Activated CD4-positive, alpha-beta memory T cell treated with anti-CD3 and anti-CD28 coated beads, Interleukin-2, amount 10 ng/mL, durations not matched to agents 7 days and 5 days (primary cell): ENCODE measurements at regions not wholly inside any gene's neighbourhood (a gene's known extent, or its start where the extent isn't known, plus 50 kb on each side); places are given as distances from the start of the nearest gene placed in this dataset.

Source experiments
- CTCF ChIA-PET: fragments of 350-600 bp; sonication (Branson Sonifier 250); formaldehyde crosslinking; loops from one replicate; lab custom pipeline; 2021; ENCODE audit warnings: antibody characterized with exemption, inconsistent platforms; lab: Charles Lee
- POLR2A ChIA-PET: fragments of 350-600 bp; sonication (Branson Sonifier 250); formaldehyde crosslinking; loops from one replicate; lab custom pipeline; 2021; ENCODE audit warnings: antibody characterized with exemption; lab: Charles Lee
- DNase-seq: peaks from one replicate; pipeline ENCODE4 v3.0.0-alpha.2; 2020
- H3K27ac Mint-ChIP-seq: one replicate; pipeline ENCODE4 v1.8.0; 2021; ENCODE audit warnings: mild to moderate bottlenecking, mixed read lengths
- H3K27me3 Mint-ChIP-seq: one replicate; pipeline ENCODE4 v1.8.0; 2021; ENCODE audit warnings: mixed read lengths
- H3K36me3 Mint-ChIP-seq: one replicate; pipeline ENCODE4 v1.8.0; 2021; ENCODE audit warnings: low read depth, mixed read lengths
- H3K4me1 Mint-ChIP-seq: one replicate; pipeline ENCODE4 v1.8.0; 2021; ENCODE audit warnings: mixed read lengths
- H3K4me3 Mint-ChIP-seq: one replicate; pipeline ENCODE4 v1.8.0; 2021; ENCODE audit warnings: mild to moderate bottlenecking, mixed read lengths
- H3K9me3 Mint-ChIP-seq: one replicate; pipeline ENCODE4 v1.8.0; 2021; ENCODE audit warnings: mixed read lengths

DNA sequence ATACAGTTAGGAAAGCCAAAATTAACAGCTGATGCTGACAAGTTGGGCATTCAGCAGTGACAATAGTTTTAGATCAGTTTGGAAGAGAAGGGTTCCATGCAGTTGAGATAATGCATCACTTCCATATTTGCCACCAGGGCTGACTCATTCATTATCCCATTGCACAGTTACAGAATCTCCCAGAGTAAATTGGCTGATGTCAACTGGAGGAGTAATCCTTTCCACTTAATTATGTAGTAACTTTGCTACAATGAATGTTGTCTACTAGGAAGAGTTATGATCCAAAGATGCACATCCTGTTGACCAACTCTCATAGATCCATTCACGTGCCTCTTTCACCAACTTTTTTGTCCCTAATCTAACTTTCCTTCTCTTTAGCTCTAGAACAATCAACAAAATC is 123.3 kb upstream of the LUZP2 start:
- CTCF ChIA-PET = no interaction called here
- POLR2A ChIA-PET = no interaction called here
- no peaks in the 10 kb centered on the region for H3K4me1 Mint-ChIP-seq
- no peak for DNase-seq
- peaks cover 2% of the 10 kb centered on the region for H3K9me3 Mint-ChIP-seq
- H3K36me3 Mint-ChIP-seq = no peaks in the 10 kb centered on the region
- H3K4me3 Mint-ChIP-seq = no peak overlapping the region
- no peaks in the 10 kb centered on the region for H3K27me3 Mint-ChIP-seq
- H3K27ac Mint-ChIP-seq = no peak overlapping the region

- H3K4me3 Mint-ChIP-seq = no peak overlapping the region
- H3K9me3 Mint-ChIP-seq = peaks cover 6% of the 10 kb centered on the region
- no peaks in the 10 kb centered on the region for H3K27me3 Mint-ChIP-seq
- H3K27ac Mint-ChIP-seq = no peak overlapping the region
- ChIA-PET CTCF (no interaction called here), POLR2A (no interaction called here)
- no peak for DNase-seq
- H3K36me3 Mint-ChIP-seq = no peaks in the 10 kb centered on the region
- H3K4me1 Mint-ChIP-seq = no peaks in the 10 kb centered on the region
Measured at GRCh38 chr11:24375351-24375750, 121.5 kb upstream of the LUZP2 start.

DNA sequence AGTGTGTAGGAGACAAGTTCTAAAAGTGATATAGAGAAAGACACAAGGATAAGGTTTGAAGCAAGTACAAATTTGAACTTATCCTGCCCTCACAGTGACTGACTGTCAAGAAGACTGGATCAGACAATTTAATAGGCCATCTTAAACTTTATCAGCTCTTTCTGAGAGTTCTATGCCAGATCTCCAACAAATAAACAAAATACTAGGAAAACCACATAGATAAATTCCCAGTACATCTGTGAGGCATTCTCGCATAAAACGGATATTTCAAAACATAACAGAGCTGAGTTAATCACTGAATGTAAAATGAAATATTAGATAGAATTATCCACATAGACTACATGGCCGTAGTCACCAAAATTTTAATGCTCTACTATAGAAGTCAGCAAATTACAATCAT is 120.9 kb upstream of the LUZP2 start:
- Mint-ChIP-seq H3K36me3 (no peaks in the 10 kb centered on the region), H3K27me3 (no peaks in the 10 kb centered on the region), H3K4me1 (no peaks in the 10 kb centered on the region), H3K27ac (no peak overlapping the region), H3K4me3 (no peak overlapping the region), H3K9me3 (peaks cover 6% of the 10 kb centered on the region)
- ChIA-PET POLR2A (no interaction called here), CTCF (no interaction called here)
- no peak for DNase-seq

DNA sequence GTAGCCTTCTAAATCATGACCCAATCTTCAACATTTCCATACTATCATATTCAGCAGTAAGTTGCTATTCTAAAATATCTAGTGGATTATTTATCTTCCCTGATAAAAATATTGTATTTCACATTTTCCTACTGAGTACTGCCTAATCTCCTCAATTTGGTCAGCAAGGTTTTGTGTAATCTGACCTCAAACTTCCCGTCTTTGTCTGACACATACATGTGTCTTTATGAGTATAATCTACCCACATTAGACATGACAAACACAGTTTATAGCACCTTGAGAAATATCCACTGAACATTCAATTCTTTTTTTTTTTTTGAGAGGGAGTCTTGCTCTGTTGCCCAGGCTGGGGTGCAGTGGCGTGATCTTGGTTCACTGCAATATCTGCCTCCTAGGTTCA is 113.7 kb upstream of the LUZP2 start:
- DNase-seq = no peak
- Mint-ChIP-seq H3K27ac (no peak overlapping the region), H3K36me3 (no peaks in the 10 kb centered on the region), H3K4me1 (no peaks in the 10 kb centered on the region), H3K9me3 (peaks cover 8% of the 10 kb centered on the region), H3K27me3 (no peaks in the 10 kb centered on the region), H3K4me3 (no peak overlapping the region)
- ChIA-PET CTCF (no interaction called here), POLR2A (no interaction called here)

DNA sequence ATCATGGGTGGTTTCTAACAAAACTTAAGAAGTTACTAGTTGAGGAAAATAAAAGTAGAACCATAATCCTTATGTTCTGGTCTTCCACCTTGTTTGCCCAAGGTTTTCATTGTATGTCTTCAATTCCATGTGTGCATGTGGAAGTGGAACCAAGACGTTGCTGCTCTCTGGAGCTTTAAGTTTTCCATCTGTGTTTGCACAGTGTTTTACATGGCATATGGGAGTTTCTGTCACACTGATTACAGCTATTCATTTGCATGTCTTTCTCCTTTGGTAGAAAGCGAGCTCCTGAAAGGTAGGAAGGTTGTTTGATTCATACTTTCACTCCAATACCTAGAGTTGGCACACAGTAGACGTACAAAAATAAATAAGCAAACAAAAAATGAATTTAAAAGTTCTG is 112.6 kb upstream of the LUZP2 start:
- H3K9me3 Mint-ChIP-seq = peaks cover 8% of the 10 kb centered on the region
- CTCF ChIA-PET = no interaction called here
- no peak overlapping the region for H3K4me3 Mint-ChIP-seq

DNA sequence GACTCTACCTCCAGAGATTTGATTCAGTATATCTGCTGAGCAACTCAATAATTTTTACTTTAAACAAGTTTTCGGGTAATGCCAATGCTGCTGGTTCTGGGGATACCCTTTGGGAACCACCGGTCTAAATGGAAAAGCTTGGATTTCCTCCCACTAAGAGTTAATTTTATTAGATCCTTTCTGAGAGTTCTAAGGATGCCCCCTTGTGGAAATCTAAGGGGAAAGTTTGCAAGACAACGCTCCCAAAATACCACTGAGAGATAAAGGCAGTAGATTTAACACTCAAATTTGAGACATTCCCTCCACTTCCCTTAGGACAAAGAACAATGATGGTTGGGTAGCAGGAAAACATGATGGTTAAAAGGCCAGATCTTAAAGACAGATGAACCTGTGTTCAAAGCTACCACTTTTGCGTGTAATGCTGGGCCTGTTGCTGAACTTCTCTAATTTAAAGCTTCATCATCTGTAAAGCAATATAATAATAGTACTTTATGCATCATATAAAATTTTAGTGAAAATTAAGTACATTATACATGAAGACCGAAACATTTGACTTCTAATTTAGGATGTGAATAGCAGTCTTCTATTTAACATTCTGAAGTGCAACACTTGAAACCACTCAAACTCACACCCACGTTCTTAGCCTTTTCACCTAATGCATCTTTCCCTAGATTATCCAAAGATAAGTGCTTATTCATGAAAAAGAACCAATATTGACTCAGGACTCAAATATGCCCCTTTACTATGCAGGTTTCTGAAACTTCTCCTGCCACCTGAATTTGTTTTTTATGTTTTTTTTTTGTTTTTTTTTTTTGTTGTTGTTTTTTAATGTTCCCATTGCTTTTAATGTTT is 110.1 kb upstream of the LUZP2 start:
- H3K4me1 Mint-ChIP-seq = no peaks in the 10 kb centered on the region
- no peak overlapping the region for H3K4me3 Mint-ChIP-seq
- peaks cover 2% of the 10 kb centered on the region for H3K9me3 Mint-ChIP-seq
- no peaks in the 10 kb centered on the region for H3K36me3 Mint-ChIP-seq
- H3K27ac Mint-ChIP-seq = no peak overlapping the region
- ChIA-PET CTCF (no interaction called here), POLR2A (no interaction called here)
- no peak for DNase-seq
- no peaks in the 10 kb centered on the region for H3K27me3 Mint-ChIP-seq

More for the DNA sequence above, 112.6 kb upstream of the LUZP2 start:
- H3K27ac Mint-ChIP-seq = no peak overlapping the region
- POLR2A ChIA-PET = no interaction called here
- H3K27me3 Mint-ChIP-seq = no peaks in the 10 kb centered on the region
- no peaks in the 10 kb centered on the region for H3K4me1 Mint-ChIP-seq
- no peak for DNase-seq
- no peaks in the 10 kb centered on the region for H3K36me3 Mint-ChIP-seq

- peaks cover 5% of the 10 kb centered on the region for H3K9me3 Mint-ChIP-seq
- POLR2A ChIA-PET = no interaction called here
- CTCF ChIA-PET = no interaction called here
- H3K4me3 Mint-ChIP-seq = no peak overlapping the region
- no peaks in the 10 kb centered on the region for H3K27me3 Mint-ChIP-seq
- H3K27ac Mint-ChIP-seq = no peak overlapping the region
- H3K4me1 Mint-ChIP-seq = no peaks in the 10 kb centered on the region
- no peak for DNase-seq
- no peaks in the 10 kb centered on the region for H3K36me3 Mint-ChIP-seq
Measured at GRCh38 chr11:24389575-24389974, 107.3 kb upstream of the LUZP2 start.

- H3K36me3 Mint-ChIP-seq = no peaks in the 10 kb centered on the region
- H3K9me3 Mint-ChIP-seq = peaks cover 5% of the 10 kb centered on the region
- CTCF ChIA-PET = no interaction called here
- POLR2A ChIA-PET = no interaction called here
- no peak for DNase-seq
- H3K4me1 Mint-ChIP-seq = no peaks in the 10 kb centered on the region
- H3K27me3 Mint-ChIP-seq = no peaks in the 10 kb centered on the region
- H3K4me3 Mint-ChIP-seq = no peak overlapping the region
- H3K27ac Mint-ChIP-seq = no peak overlapping the region
Measured at GRCh38 chr11:24390016-24390415, 106.8 kb upstream of the LUZP2 start.

GRCh38 chr11:24390762-24391161 is 106.1 kb upstream of the LUZP2 start:
- no peaks in the 10 kb centered on the region for H3K36me3 Mint-ChIP-seq
- H3K27me3 Mint-ChIP-seq = no peaks in the 10 kb centered on the region
- ChIA-PET POLR2A (no interaction called here), CTCF (no interaction called here)
- H3K27ac Mint-ChIP-seq = no peak overlapping the region
- no peak overlapping the region for H3K4me3 Mint-ChIP-seq
- no peak for DNase-seq
- H3K9me3 Mint-ChIP-seq = peaks cover 5% of the 10 kb centered on the region
- H3K4me1 Mint-ChIP-seq = no peaks in the 10 kb centered on the region

DNA sequence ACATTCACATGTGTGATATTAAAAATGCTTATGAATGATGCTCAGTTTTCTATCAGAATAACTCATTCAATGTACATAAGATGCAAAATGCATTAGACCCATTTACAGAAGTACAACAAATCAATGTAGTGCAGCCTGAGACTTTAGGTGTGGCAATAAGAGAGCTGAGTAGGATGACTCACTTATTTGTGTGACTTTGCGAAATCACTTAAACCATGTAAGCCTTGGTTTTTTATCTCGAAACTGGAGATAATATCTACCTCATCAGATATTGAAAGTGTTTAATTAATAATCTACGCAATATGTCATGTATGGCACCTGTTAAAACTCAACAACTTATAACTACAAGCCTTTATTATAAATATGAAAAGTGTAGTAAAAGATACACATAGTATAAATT is 105.7 kb upstream of the LUZP2 start:
- Mint-ChIP-seq H3K27me3 (no peaks in the 10 kb centered on the region), H3K27ac (no peak overlapping the region), H3K9me3 (peaks cover 5% of the 10 kb centered on the region), H3K4me3 (no peak overlapping the region), H3K4me1 (no peaks in the 10 kb centered on the region), H3K36me3 (no peaks in the 10 kb centered on the region)
- ChIA-PET POLR2A (no interaction called here), CTCF (no interaction called here)
- no peak for DNase-seq

DNA sequence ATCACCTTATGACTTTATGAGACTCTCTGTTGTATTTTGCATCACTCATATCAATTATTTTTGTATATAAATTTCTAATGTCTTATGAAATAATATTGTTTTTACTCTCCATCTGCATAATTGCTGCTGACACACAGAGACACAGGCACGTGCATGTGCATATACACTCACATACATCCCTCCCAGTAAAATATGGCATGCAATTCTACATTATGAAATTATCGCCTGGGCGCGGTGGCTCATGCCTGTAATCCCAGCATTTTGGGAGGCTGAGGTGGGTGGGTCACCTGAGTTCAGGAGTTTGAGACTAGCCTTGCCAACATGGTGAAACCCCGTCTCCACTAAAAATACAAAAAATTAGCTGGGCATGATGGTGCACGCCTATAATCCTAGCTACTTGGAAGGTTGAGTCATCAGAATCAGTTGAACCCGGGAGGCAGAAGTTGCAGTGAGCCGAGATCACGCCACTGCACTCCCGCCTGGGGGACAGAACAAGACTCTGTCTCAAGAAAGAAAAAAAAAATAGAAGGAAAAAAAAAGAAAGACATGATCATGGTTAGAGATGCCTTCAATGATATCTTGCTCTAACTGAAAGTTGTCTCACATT is 96.7 kb upstream of the LUZP2 start:
- no peaks in the 10 kb centered on the region for H3K36me3 Mint-ChIP-seq
- no peak overlapping the region for H3K4me3 Mint-ChIP-seq
- H3K4me1 Mint-ChIP-seq = no peaks in the 10 kb centered on the region
- POLR2A ChIA-PET = no interaction called here
- no peaks in the 10 kb centered on the region for H3K27me3 Mint-ChIP-seq
- H3K27ac Mint-ChIP-seq = no peak overlapping the region
- DNase-seq = no peak
- H3K9me3 Mint-ChIP-seq = peaks cover 7% of the 10 kb centered on the region
- CTCF ChIA-PET = no interaction called here

GRCh38 chr11:24406389-24406788 is 90.5 kb upstream of the LUZP2 start:
- POLR2A ChIA-PET = no interaction called here
- Mint-ChIP-seq H3K4me3 (no peak overlapping the region), H3K36me3 (no peaks in the 10 kb centered on the region), H3K9me3 (peaks cover 11% of the 10 kb centered on the region), H3K27ac (no peak overlapping the region), H3K4me1 (no peaks in the 10 kb centered on the region), H3K27me3 (no peaks in the 10 kb centered on the region)
- CTCF ChIA-PET = no interaction called here
- no peak for DNase-seq

DNA sequence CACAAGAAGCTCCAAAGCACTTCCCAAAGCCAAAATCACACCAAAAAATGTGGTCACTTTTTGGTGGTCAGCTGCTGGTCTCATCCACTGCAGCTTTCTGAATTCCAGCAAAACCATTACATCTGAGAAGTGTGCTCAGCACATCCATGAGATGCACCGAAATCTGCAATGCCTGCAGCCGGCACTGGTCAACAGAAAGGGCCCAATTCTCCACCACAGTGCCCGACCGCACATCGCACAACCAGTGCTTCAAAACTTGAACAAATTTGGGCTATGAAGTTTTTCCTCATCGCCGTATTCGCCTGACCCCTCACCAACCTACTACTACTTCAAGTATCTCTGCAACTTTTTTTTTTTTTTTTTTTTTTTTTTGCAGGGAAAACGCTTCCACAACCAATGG is 89.9 kb upstream of the LUZP2 start:
- no peak for DNase-seq
- peaks cover 11% of the 10 kb centered on the region for H3K9me3 Mint-ChIP-seq
- H3K36me3 Mint-ChIP-seq = no peaks in the 10 kb centered on the region
- H3K4me3 Mint-ChIP-seq = no peak overlapping the region
- ChIA-PET POLR2A (no interaction called here), CTCF (no interaction called here)
- H3K27me3 Mint-ChIP-seq = no peaks in the 10 kb centered on the region
- no peak overlapping the region for H3K27ac Mint-ChIP-seq
- no peaks in the 10 kb centered on the region for H3K4me1 Mint-ChIP-seq

- peaks cover 11% of the 10 kb centered on the region for H3K9me3 Mint-ChIP-seq
- H3K4me3 Mint-ChIP-seq = no peak overlapping the region
- POLR2A ChIA-PET = no interaction called here
- no peaks in the 10 kb centered on the region for H3K36me3 Mint-ChIP-seq
- no peaks in the 10 kb centered on the region for H3K27me3 Mint-ChIP-seq
- H3K27ac Mint-ChIP-seq = no peak overlapping the region
- CTCF ChIA-PET = no interaction called here
- no peaks in the 10 kb centered on the region for H3K4me1 Mint-ChIP-seq
- DNase-seq = no peak
Measured at GRCh38 chr11:24407733-24408132, 89.1 kb upstream of the LUZP2 start.
